HL-60 (cell line): ENCODE measurements at regions not wholly inside any gene's neighbourhood (a gene's known extent, or its start where the extent isn't known, plus 50 kb on each side); places are given as distances from the start of the nearest gene placed in this dataset.

Source experiments
- DNase-seq, 2 experiments: peaks; one replicate each; pipeline ENCODE4 v3.0.0-alpha.2; 2010 to 2020; ENCODE audit warnings: low read depth in 1 of 2, low spot score in 1 of 2
- H3K27ac ChIP-seq: fragments of 250-450 bp; sonication (Bioruptor Pico); replicated peaks from 2 replicates; pipeline ENCODE4 v1.5.1; 2020; ENCODE audit warnings: mild to moderate bottlenecking, moderate library complexity
- H3K27me3 ChIP-seq: fragments of 250-450 bp; sonication (Bioruptor Pico); 2 replicates; pipeline ENCODE4 v1.5.1; 2021; ENCODE audit warnings: mild to moderate bottlenecking, moderate library complexity; ENCODE audit not compliant: insufficient read depth, poor library complexity, severe bottlenecking
- H3K4me3 ChIP-seq: replicated peaks from 2 replicates; pipeline ENCODE4 v1.5.1; 2011; ENCODE audit warnings: mild to moderate bottlenecking, control low read depth, low read length; ENCODE audit not compliant: insufficient read depth
- CTCF ChIP-seq: IDR thresholded peaks from one replicate; pipeline ENCODE4 v1.5.1; 2011; ENCODE audit warnings: low read length, control low read depth, inconsistent platforms; ENCODE audit not compliant: insufficient read depth
- GABPA ChIP-seq: IDR thresholded peaks from 2 replicates; pipeline ENCODE4 v1.6.1; 2012; ENCODE audit warnings: low read depth
- POLR2AphosphoS5 ChIP-seq: IDR thresholded peaks from 2 replicates; pipeline ENCODE4 v1.6.1; 2012; ENCODE audit warnings: low read depth
- SPI1 ChIP-seq: IDR thresholded peaks from 2 replicates; pipeline ENCODE4 v1.6.1; 2012; ENCODE audit warnings: low read depth, mild to moderate bottlenecking, borderline replicate concordance
- TF ChIP-seq, protein P1 (sequence below): IDR thresholded peaks from 2 replicates; pipeline ENCODE4 v1.6.1; 2012; ENCODE audit warnings: low read depth; ENCODE audit not compliant: insufficient replicate concordance

GRCh38 chr1:236343246-236343870 is 50.7 kb upstream of the EDARADD start:
- H3K4me3 ChIP-seq = no peak overlapping the region
- DNase-seq = peak in 1 of 2 experiments; percentile 20
- TF ChIP-seq, protein P1, sequence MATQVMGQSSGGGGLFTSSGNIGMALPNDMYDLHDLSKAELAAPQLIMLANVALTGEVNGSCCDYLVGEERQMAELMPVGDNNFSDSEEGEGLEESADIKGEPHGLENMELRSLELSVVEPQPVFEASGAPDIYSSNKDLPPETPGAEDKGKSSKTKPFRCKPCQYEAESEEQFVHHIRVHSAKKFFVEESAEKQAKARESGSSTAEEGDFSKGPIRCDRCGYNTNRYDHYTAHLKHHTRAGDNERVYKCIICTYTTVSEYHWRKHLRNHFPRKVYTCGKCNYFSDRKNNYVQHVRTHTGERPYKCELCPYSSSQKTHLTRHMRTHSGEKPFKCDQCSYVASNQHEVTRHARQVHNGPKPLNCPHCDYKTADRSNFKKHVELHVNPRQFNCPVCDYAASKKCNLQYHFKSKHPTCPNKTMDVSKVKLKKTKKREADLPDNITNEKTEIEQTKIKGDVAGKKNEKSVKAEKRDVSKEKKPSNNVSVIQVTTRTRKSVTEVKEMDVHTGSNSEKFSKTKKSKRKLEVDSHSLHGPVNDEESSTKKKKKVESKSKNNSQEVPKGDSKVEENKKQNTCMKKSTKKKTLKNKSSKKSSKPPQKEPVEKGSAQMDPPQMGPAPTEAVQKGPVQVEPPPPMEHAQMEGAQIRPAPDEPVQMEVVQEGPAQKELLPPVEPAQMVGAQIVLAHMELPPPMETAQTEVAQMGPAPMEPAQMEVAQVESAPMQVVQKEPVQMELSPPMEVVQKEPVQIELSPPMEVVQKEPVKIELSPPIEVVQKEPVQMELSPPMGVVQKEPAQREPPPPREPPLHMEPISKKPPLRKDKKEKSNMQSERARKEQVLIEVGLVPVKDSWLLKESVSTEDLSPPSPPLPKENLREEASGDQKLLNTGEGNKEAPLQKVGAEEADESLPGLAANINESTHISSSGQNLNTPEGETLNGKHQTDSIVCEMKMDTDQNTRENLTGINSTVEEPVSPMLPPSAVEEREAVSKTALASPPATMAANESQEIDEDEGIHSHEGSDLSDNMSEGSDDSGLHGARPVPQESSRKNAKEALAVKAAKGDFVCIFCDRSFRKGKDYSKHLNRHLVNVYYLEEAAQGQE = no peak
- TF ChIP-seq GABPA (no peak), CTCF (no peak), SPI1 (no peak; the same call in 1 of the 2 replicates), POLR2AphosphoS5 (no peak)

DNA sequence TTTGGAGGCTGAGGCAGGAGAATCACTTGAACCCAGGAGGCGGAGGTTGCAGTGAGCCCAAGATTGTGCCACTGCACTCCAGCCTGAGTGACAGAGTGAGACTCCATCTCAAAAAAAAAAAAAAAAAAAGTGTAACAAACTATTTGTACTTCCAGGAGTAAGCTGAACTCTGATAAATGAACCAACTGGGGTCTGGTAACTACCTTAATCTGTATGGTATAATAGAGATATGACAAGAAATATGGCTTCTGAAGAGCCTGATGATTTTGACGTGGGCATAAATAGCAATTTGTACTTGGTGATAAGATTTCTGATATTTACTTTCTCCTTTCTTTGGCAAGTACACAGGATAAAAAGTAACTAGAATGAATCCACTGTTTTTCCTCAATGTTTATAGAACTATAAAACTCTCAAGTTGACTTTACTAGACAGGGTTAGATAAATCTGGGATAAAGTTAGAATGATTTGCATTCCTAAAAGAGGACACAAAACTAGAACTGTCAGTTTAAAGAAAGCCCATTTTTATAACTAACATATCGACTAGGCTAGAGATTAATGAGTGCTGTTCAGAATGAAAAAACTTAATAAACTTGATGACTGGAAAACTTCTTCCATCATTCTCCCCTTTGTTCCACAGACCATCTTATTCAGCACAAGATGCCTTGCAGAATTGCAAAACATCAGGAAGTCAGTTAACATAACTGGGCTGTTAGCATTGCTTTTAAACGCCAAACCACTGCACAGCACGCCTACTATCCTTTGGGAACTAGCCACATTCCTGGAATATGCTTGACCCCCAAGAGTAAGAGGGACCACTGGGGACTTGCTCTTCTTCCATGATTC is 51.5 kb upstream of the EDARADD start:
- TF ChIP-seq SPI1 = no peak
- TF ChIP-seq, protein P1 = no peak
- TF ChIP-seq POLR2AphosphoS5 = no peak
- no peak for TF ChIP-seq GABPA
- no peak for TF ChIP-seq CTCF
- Histone ChIP-seq H3K27me3 (no peaks in the 10 kb centered on the region), H3K27ac (no peak overlapping the region), H3K4me3 (no peak overlapping the region)
- no peak for DNase-seq

More at GRCh38 chr1:236343246-236343870, 50.7 kb upstream of the EDARADD start:
- H3K27me3 ChIP-seq = no peaks in the 10 kb centered on the region
- H3K27ac ChIP-seq = no peak overlapping the region

- no peaks in the 10 kb centered on the region for H3K27me3 ChIP-seq
- H3K4me3 ChIP-seq = no peak overlapping the region
- no peak for TF ChIP-seq POLR2AphosphoS5
- no peak for TF ChIP-seq GABPA
- TF ChIP-seq, protein P1 = no peak
- TF ChIP-seq SPI1 = no peak
- TF ChIP-seq CTCF = no peak
- DNase-seq = no peak
- H3K27ac ChIP-seq = no peak overlapping the region
Observed at GRCh38 chr1:236341298-236341697, 52.8 kb upstream of the EDARADD start.
